DMS79 (cell line): ENCODE measurements at regions not wholly inside any gene's neighbourhood (a gene's known extent, or its start where the extent isn't known, plus 50 kb on each side); places are given as distances from the start of the nearest gene placed in this dataset.
"Not testable (repeated sequence)": the region's sequence is repeated elsewhere in the genome, so short reads cannot be mapped to it uniquely, and the experiment has no call there.

Experiments
- DNase-seq: peaks from one replicate; lab custom pipeline; 2025; lab: John Stamatoyannopoulos, UW

- no peak for DNase-seq
Measured at GRCh38 chr5:168088410-168089173, 202.9 kb upstream of the WWC1 start.

- DNase-seq, result no peak
Measured at GRCh38 chr5:168089201-168089887, 202.1 kb upstream of the WWC1 start.

GRCh38 chr5:168092209-168093185, 198.9 kb upstream of the WWC1 start:
- DNase-seq, result no peak

GRCh38 chr5:168093200-168093910, 198.1 kb upstream of the WWC1 start:
- no peak for DNase-seq

- DNase-seq, result no peak
Measured at GRCh38 chr5:168096525-168096924, 194.9 kb upstream of the WWC1 start.

GRCh38 chr5:168097876-168098653, 193.4 kb upstream of the WWC1 start:
- DNase-seq, result no peak

GRCh38 chr5:168101352-168101751, 190.1 kb upstream of the WWC1 start:
- DNase-seq, result no peak

- DNase-seq, result not testable (repeated sequence)
Measured at GRCh38 chr5:168103018-168103417, 188.4 kb upstream of the WWC1 start.

GRCh38 chr5:168104350-168104749, 187.1 kb upstream of the WWC1 start:
- no peak for DNase-seq

GRCh38 chr5:168104811-168105481, 186.5 kb upstream of the WWC1 start:
- no peak for DNase-seq

GRCh38 chr5:168106008-168106761, 185.3 kb upstream of the WWC1 start:
- no peak for DNase-seq

GRCh38 chr5:168109441-168109840, 182.0 kb upstream of the WWC1 start:
- DNase-seq, result no peak

- no peak for DNase-seq
Measured at GRCh38 chr5:168110384-168110783, 181.1 kb upstream of the WWC1 start.

GRCh38 chr5:168110870-168111832, 180.3 kb upstream of the WWC1 start:
- DNase-seq, result no peak

- no peak for DNase-seq
Measured at GRCh38 chr5:168114444-168115017, 176.9 kb upstream of the WWC1 start.

GRCh38 chr5:168117469-168117868, 174.0 kb upstream of the WWC1 start:
- DNase-seq, result no peak

GRCh38 chr5:168118042-168118668, 173.3 kb upstream of the WWC1 start:
- DNase-seq, result no peak
